ENCODE measurements at regions not wholly inside any gene's neighbourhood (a gene's known extent, or its start where the extent isn't known, plus 50 kb on each side); places are given as distances from the start of the nearest gene placed in this dataset.

DNA sequence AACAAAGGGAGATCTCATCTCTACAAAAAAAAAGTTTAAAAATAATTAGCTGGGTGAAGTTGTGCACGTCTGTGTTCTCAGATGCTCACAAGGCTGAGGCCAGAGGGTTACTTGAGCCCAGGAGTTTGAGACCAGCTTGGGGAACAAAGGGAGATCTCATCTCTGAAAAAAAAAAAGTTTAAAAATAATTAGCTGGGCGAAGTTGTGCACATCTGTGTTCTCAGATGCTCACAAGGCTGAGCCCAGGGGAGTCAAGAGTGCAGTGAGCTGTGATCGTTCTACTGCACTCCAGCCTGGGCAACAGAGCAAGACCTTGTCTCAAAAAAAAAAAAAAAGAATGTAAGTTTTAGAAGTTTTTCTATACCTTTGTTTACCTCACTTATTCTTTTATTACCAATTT lies 127.3 kb downstream of the FGF9 start:
- no peaks in the 10 kb centered on the region for H3K27me3 Mint-ChIP-seq
- H3K36me3 Mint-ChIP-seq (ENCODE audit: low read depth): no peaks in the 10 kb centered on the region
- no peak for DNase-seq
- H3K4me1 Mint-ChIP-seq: no peaks in the 10 kb centered on the region
- CTCF ChIA-PET: no interaction called here
- H3K27ac Mint-ChIP-seq: no peak overlapping the region
- POLR2A ChIA-PET: no interaction called here
- no peaks in the 10 kb centered on the region for H3K9me3 Mint-ChIP-seq
- H3K4me3 Mint-ChIP-seq: no peak overlapping the region

DNA sequence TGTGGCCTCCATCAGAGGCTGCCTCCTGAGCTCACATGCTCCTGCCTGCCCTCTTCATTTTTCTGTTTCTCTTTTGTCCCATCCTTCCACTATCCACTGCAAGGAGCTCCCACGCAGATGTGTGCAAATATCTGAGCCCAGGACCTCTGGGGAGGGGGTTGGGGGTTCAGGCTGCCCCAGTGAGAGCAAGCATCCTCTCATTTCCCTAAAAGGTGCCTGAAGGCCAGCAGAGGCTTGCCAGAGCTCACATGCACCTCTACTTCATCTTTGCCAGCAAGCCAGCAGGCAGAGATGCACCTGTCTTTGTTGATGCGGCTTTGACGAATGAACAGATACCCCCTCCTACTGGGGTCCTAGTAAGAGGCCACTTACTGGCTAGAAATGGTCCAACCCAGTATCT lies 128.8 kb downstream of the FGF9 start:
- Mint-ChIP-seq H3K9me3 (no peaks in the 10 kb centered on the region), H3K4me3 (no peak overlapping the region)
- CTCF ChIA-PET: no interaction called here

DNA sequence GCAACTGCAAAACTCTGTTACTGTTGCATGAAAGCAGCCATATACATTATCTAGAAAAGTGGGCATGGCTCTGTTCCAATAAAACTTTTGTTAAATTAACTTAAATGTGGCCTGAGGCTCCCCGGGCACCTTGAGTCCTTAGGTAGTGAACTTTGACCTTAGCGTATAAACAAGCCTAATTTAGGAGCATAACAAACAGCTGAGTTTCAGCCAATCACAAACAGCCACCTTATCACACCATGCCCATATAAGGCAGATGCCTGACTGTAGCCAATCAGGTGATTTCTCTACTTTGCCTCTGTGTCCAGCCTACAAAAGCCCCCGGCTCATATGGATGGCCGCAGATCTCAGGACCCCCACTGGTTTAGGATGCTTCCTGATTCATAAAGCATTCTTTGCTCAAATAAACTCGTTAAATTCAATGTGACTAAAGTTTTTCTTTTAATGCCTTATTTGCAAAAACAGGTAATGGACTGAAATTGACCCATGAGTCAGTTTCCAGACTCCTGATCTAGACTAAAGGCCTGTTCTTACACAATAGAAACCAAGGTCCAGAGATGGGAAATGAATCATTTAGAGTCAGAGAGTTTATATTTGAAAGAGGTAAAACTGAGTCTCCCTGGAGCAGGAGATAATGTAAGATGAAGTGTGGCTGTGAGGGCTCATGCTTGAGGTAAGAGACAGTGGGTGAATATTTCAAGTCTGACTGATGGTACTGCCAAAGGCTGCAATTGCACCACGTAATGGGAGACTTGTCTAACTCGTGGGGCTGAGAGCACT lies 130.2 kb downstream of the FGF9 start:
- Mint-ChIP-seq H3K27ac (no peak overlapping the region), H3K36me3 (ENCODE audit: low read depth) (no peaks in the 10 kb centered on the region), H3K9me3 (no peaks in the 10 kb centered on the region), H3K27me3 (no peaks in the 10 kb centered on the region), H3K4me3 (no peak overlapping the region), H3K4me1 (no peaks in the 10 kb centered on the region)
- ChIA-PET POLR2A (no interaction called here), CTCF (no interaction called here)
- no peak for DNase-seq

More for the DNA sequence above, 128.8 kb downstream of the FGF9 start:
- Mint-ChIP-seq H3K27me3 (no peaks in the 10 kb centered on the region), H3K4me1 (no peaks in the 10 kb centered on the region), H3K36me3 (ENCODE audit: low read depth) (no peaks in the 10 kb centered on the region), H3K27ac (no peak overlapping the region)
- POLR2A ChIA-PET: no interaction called here
- no peak for DNase-seq

DNA sequence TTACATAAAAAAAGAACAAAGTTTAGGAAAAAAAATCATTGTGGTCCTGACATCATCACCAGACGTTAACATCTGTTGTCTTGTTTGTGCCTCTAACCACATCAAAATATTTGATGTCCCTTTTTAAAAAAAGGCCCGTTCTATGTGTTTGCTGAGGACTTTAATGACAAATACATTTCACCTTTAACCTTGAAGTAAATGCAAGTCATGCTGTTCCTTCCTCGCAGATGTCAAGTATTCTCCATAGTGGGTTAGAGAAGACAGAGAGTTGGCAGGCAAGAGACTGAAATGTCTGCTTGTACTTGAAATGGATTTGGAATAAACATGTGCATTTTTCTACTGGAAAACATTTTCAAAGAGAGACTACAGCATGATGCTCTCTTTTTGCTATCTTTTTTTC lies 134.9 kb downstream of the FGF9 start:
- CTCF ChIA-PET: no interaction called here
- Mint-ChIP-seq H3K27me3 (no peaks in the 10 kb centered on the region), H3K36me3 (ENCODE audit: low read depth) (no peaks in the 10 kb centered on the region), H3K27ac (no peak overlapping the region), H3K4me1 (no peaks in the 10 kb centered on the region), H3K9me3 (no peaks in the 10 kb centered on the region), H3K4me3 (no peak overlapping the region)
- DNase-seq: no peak
- POLR2A ChIA-PET: no interaction called here

DNA sequence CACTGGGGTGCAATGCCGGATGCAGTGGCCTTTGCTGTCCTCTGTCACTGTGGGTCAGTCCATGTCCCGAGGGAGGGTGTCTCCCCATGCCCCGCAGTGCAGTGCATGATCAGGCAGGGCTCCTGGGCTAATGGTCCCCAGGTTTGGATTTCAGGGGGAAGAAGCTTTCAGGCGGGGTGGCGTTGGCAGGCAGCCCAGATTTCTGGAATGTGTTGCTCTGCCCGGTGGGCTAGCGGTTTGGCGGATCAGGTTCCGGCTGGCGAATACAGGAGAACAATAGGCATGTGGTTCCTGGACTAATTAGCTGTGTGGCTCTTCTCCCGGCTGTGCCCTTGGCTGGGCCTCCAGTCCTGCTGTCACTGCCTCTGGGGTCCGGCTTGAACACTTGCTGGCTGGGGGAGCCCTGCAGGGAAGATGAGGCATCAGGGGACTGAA lies 141.3 kb downstream of the FGF9 start:
- Mint-ChIP-seq H3K36me3 (ENCODE audit: low read depth) (no peaks in the 10 kb centered on the region), H3K4me1 (no peaks in the 10 kb centered on the region), H3K27me3 (peaks cover 4% of the 10 kb centered on the region), H3K4me3 (no peak overlapping the region), H3K9me3 (no peaks in the 10 kb centered on the region), H3K27ac (no peak overlapping the region)
- ChIA-PET CTCF (no interaction called here), POLR2A (no interaction called here)
- DNase-seq: no peak

DNA sequence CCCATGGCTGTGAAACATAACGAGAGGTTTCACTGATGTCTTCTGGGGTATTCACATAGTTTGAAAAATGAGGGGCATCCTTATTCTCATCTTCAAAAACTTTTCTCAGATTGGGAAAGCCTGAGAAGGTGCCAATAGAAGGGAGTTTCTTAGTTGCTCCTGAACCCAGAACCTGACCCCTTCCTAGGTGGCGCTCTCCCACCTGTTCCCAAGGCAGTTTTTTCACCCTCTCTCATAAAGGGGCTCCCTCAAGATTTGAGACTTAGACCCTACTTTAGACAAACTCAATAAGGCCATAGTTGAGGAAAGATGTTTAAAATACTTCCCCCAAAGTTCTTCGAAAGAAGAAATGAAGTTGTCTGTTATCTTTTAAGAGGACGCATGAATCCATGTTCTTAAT lies 142.2 kb downstream of the FGF9 start:
- Mint-ChIP-seq H3K4me1 (no peaks in the 10 kb centered on the region), H3K27ac (no peak overlapping the region), H3K27me3 (peaks cover 4% of the 10 kb centered on the region), H3K36me3 (ENCODE audit: low read depth) (no peaks in the 10 kb centered on the region), H3K4me3 (no peak overlapping the region), H3K9me3 (no peaks in the 10 kb centered on the region)
- DNase-seq: no peak
- POLR2A ChIA-PET: no interaction called here
- CTCF ChIA-PET: no interaction called here

DNA sequence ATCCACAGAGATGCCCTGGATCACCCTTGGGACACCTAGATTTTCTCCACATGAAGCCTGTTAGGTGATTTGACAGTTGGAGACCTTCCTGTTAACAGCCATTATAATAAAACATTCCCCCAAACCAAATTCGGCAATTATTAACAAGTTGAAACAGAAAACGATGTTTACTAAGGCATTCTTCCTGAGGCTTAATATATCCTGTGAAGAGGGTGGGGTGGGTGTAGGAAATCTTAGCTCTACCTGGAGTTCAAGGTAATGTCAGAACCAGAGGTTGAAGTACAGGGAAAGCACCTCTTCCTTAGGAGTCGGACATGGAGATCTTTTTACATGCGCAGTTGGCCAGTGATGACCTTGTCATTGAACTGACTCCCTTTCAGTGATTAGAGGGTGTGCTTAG lies 143.0 kb downstream of the FGF9 start:
- H3K27me3 Mint-ChIP-seq: peaks cover 4% of the 10 kb centered on the region
- H3K4me3 Mint-ChIP-seq: no peak overlapping the region
- no peak overlapping the region for H3K27ac Mint-ChIP-seq
- no peaks in the 10 kb centered on the region for H3K36me3 Mint-ChIP-seq (ENCODE audit: low read depth)
- CTCF ChIA-PET: no interaction called here
- H3K4me1 Mint-ChIP-seq: no peaks in the 10 kb centered on the region
- no peak for DNase-seq
- POLR2A ChIA-PET: no interaction called here
- no peaks in the 10 kb centered on the region for H3K9me3 Mint-ChIP-seq

DNA sequence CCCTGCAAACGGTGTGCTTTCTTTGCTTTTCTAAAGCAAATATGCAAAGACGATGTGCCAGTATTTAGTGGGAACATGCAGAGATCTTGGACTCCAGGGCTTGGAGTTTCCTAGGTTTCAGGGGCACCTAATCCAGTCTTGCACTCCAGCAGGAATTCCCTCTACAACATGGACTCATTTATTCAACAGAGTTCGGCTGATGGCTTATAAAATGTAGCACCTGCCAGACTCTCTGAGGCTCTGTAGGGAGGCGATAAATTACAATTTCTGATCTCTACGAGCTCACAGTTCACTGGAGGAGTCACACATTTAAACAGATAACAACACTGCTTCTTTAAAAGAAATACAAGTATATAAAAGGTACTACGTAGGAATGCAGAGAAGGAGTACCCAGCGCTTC lies 143.7 kb downstream of the FGF9 start:
- no peaks in the 10 kb centered on the region for H3K36me3 Mint-ChIP-seq (ENCODE audit: low read depth)
- ChIA-PET CTCF (no interaction called here), POLR2A (no interaction called here)
- DNase-seq: no peak
- peaks cover 4% of the 10 kb centered on the region for H3K27me3 Mint-ChIP-seq
- no peaks in the 10 kb centered on the region for H3K4me1 Mint-ChIP-seq
- H3K9me3 Mint-ChIP-seq: no peaks in the 10 kb centered on the region
- no peak overlapping the region for H3K27ac Mint-ChIP-seq
- H3K4me3 Mint-ChIP-seq: no peak overlapping the region

DNA sequence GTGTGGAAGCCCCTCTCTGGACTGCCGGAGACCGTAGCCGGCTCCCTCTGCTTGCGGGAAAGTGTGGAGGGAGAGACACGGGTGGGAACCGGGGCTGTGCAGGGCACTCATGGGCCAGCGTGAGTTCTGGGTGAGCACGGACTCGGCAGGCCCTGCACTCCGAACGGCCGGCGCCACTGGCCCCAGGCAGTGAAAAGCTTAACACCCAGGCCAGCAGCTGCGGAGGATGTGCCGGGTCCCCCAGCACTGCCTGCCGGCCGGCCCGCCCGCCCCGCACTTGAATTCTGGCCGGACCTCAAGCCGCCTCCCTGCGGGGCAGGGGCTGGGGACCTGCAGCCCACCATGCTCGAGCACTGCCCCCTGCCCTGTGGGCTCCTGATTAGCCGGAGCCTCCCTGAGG lies 147.0 kb downstream of the FGF9 start:
- CTCF ChIA-PET: no interaction called here
- no peaks in the 10 kb centered on the region for H3K36me3 Mint-ChIP-seq (ENCODE audit: low read depth)
- POLR2A ChIA-PET: no interaction called here
- no peak overlapping the region for H3K4me3 Mint-ChIP-seq
- no peak overlapping the region for H3K27ac Mint-ChIP-seq
- H3K9me3 Mint-ChIP-seq: no peaks in the 10 kb centered on the region
- H3K27me3 Mint-ChIP-seq: no peaks in the 10 kb centered on the region
- DNase-seq: no peak
- no peaks in the 10 kb centered on the region for H3K4me1 Mint-ChIP-seq

DNA sequence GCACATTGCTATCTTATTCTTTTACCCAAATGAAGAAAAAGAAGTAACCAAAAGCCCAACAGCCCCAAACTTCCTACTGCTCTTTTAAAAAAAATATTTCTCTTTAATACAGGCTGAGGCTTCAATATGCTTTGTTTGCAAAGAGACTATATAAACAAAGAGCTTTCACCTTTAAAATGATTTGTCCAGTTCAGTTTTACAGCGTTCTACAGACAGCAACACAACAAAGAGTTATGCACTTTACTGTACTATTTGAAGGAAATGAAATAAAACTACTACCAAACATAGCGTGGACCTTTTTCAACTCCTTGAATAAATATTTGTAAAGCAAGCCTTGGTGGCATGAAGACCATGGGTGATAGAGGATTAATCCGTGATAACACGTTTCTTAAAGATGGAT lies 151.2 kb downstream of the FGF9 start:
- no peaks in the 10 kb centered on the region for H3K4me1 Mint-ChIP-seq
- DNase-seq: no peak
- CTCF ChIA-PET: no interaction called here
- no peaks in the 10 kb centered on the region for H3K36me3 Mint-ChIP-seq (ENCODE audit: low read depth)
- H3K27ac Mint-ChIP-seq: no peak overlapping the region
- POLR2A ChIA-PET: no interaction called here
- H3K27me3 Mint-ChIP-seq: no peaks in the 10 kb centered on the region
- H3K4me3 Mint-ChIP-seq: no peak overlapping the region
- no peaks in the 10 kb centered on the region for H3K9me3 Mint-ChIP-seq

DNA sequence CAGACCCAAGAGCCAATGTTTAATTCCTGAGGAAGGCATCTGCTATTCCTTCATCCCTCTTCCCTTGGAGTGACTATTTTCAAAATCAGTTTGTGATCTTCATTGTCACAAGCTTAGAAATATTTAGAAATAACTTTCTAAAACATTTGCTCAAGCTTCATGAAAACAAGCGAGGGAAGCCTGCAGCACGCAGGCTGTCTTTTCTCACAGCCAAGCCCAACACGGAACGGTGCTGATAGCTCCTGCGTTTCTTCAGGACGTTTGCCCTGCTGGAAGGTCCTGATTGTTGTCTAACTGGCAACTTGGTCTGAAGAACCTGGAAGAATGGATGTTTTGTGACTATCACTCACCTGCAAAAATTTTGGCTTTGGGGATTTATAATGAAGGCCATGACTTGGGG lies 152.5 kb downstream of the FGF9 start:
- H3K4me1 Mint-ChIP-seq: no peaks in the 10 kb centered on the region
- no peaks in the 10 kb centered on the region for H3K36me3 Mint-ChIP-seq (ENCODE audit: low read depth)
- CTCF ChIA-PET: no interaction called here
- H3K27me3 Mint-ChIP-seq: no peaks in the 10 kb centered on the region
- no peak for DNase-seq
- no peak overlapping the region for H3K4me3 Mint-ChIP-seq
- POLR2A ChIA-PET: no interaction called here
- no peak overlapping the region for H3K27ac Mint-ChIP-seq
- no peaks in the 10 kb centered on the region for H3K9me3 Mint-ChIP-seq

DNA sequence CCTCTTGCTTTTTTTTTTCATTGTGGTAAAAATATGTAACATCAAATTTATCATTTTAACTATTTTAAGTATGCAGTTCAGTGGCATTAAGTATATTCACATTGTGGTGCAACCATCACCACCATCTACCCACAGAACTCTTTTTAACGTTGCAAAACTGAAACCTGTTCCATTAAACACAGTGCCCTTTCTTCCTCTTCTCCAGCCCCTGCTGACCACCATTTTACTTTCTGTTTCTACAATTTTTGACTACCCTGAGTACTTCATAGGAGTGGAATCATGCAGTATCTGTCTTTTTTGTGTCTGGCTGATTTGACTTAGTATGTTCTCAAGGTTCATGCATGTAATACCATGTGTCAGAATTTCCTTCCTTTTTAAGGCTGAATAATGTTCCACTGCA lies 153.1 kb downstream of the FGF9 start:
- H3K36me3 Mint-ChIP-seq (ENCODE audit: low read depth): no peaks in the 10 kb centered on the region
- no peaks in the 10 kb centered on the region for H3K27me3 Mint-ChIP-seq
- H3K4me1 Mint-ChIP-seq: no peaks in the 10 kb centered on the region
- H3K27ac Mint-ChIP-seq: no peak overlapping the region
- CTCF ChIA-PET: no interaction called here
- H3K9me3 Mint-ChIP-seq: no peaks in the 10 kb centered on the region
- POLR2A ChIA-PET: no interaction called here
- no peak for DNase-seq
- H3K4me3 Mint-ChIP-seq: no peak overlapping the region

DNA sequence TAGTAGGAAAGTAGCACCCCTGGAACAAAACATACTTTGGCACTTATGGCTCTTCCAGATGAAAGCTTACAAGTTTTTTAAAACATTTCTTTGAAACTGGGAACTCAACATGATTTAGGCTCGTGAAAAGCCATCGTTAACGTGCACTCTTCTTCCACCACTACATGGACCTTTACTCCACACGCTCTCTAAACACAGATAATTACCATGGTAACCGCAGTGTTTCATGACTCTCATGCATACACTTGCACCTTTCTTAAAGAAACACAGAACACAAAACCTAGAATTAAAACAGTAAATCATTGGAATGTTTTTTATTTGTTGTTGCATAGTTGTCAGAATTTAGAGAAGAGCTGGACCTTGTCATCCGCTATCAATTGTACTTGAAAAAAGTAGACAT lies 154.3 kb downstream of the FGF9 start:
- H3K27ac Mint-ChIP-seq: no peak overlapping the region
- no peaks in the 10 kb centered on the region for H3K9me3 Mint-ChIP-seq
- no peaks in the 10 kb centered on the region for H3K27me3 Mint-ChIP-seq
- POLR2A ChIA-PET: no interaction called here
- no peak for DNase-seq
- no peak overlapping the region for H3K4me3 Mint-ChIP-seq
- H3K36me3 Mint-ChIP-seq (ENCODE audit: low read depth): no peaks in the 10 kb centered on the region
- no peaks in the 10 kb centered on the region for H3K4me1 Mint-ChIP-seq
- CTCF ChIA-PET: no interaction called here

DNA sequence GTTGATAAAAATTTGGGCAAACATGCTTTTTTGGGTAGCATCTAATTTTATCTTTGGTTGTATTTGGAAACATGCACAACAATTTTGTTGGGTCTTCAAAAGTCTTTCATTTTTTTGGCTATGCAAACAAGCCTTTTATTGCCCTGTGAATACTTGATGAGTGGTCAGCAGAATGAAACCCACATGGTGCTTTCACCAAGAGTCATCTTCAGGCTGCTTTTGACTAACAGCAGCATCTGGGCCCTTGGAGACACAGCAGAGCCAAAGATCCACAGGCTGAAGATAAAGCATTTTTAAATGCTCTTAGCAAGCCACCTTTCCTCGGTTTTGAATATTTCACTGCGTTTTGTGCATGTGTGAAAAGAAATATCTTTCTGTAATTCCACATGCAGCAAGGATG lies 154.9 kb downstream of the FGF9 start:
- H3K27me3 Mint-ChIP-seq: no peaks in the 10 kb centered on the region
- no peak for DNase-seq
- ChIA-PET CTCF (no interaction called here), POLR2A (no interaction called here)
- H3K36me3 Mint-ChIP-seq (ENCODE audit: low read depth): no peaks in the 10 kb centered on the region
- no peaks in the 10 kb centered on the region for H3K9me3 Mint-ChIP-seq
- H3K4me3 Mint-ChIP-seq: no peak overlapping the region
- no peaks in the 10 kb centered on the region for H3K4me1 Mint-ChIP-seq
- H3K27ac Mint-ChIP-seq: no peak overlapping the region
